ENCODE measurements at regions not wholly inside any gene's neighbourhood (a gene's known extent, or its start where the extent isn't known, plus 50 kb on each side); places are given as distances from the start of the nearest gene placed in this dataset.
"Not testable (repeated sequence)": the region's sequence is repeated elsewhere in the genome, so short reads cannot be mapped to it uniquely, and the experiment has no call there.

- TF ChIP-seq, protein P1, sequence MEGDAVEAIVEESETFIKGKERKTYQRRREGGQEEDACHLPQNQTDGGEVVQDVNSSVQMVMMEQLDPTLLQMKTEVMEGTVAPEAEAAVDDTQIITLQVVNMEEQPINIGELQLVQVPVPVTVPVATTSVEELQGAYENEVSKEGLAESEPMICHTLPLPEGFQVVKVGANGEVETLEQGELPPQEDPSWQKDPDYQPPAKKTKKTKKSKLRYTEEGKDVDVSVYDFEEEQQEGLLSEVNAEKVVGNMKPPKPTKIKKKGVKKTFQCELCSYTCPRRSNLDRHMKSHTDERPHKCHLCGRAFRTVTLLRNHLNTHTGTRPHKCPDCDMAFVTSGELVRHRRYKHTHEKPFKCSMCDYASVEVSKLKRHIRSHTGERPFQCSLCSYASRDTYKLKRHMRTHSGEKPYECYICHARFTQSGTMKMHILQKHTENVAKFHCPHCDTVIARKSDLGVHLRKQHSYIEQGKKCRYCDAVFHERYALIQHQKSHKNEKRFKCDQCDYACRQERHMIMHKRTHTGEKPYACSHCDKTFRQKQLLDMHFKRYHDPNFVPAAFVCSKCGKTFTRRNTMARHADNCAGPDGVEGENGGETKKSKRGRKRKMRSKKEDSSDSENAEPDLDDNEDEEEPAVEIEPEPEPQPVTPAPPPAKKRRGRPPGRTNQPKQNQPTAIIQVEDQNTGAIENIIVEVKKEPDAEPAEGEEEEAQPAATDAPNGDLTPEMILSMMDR (IDR thresholded peaks at IDR 0.05), result not testable (repeated sequence)
- not testable (repeated sequence) for TF ChIP-seq POLR2A (IDR thresholded peaks at IDR 0.05)
Observed at GRCh38 chr5:177847914-177848313, 65.2 kb upstream of the FAM153A start.
